ENCODE measurements at regions not wholly inside any gene's neighbourhood (a gene's known extent, or its start where the extent isn't known, plus 50 kb on each side); places are given as distances from the start of the nearest gene placed in this dataset.

GRCh38 chr9:118455788-118456187, 751.6 kb downstream of the TLR4 start:
- TF ChIP-seq CTCF (IDR thresholded peaks at IDR 0.05; ENCODE audit: poor library complexity, severe bottlenecking) (no peak), TAF1 (IDR thresholded peaks at IDR 0.05; ENCODE audit: low read depth) (no peak), RAD21 (conservative IDR thresholded peaks at IDR 0.05) (no peak), EP300 (conservative IDR thresholded peaks at IDR 0.05; ENCODE audit: poor library complexity, severe bottlenecking) (no peak), EZH2 (IDR thresholded peaks at IDR 0.05; ENCODE audit: borderline replicate concordance, insufficient read depth, low read length, poor library complexity, severe bottlenecking) (no peak), SMC3 (conservative IDR thresholded peaks at IDR 0.05; ENCODE audit: poor library complexity) (no peak)

Measured in neural cell (in vitro differentiated cells).